ENCODE measurements at regions not wholly inside any gene's neighbourhood (a gene's known extent, or its start where the extent isn't known, plus 50 kb on each side); places are given as distances from the start of the nearest gene placed in this dataset.

- no peaks in the 10 kb centered on the region for H4K20me1 ChIP-seq (ENCODE audit: control insufficient read depth, extremely low read depth, insufficient read depth, low read length)
- H3K9me1 ChIP-seq (ENCODE audit: control insufficient read depth, extremely low read depth, insufficient read depth, low read length), result no peaks in the 10 kb centered on the region
- H3K27me3 ChIP-seq (ENCODE audit: control insufficient read depth, extremely low read depth, insufficient read depth, low read length), result no peaks in the 10 kb centered on the region
- no peaks in the 10 kb centered on the region for H3K79me2 ChIP-seq (ENCODE audit: control insufficient read depth, insufficient read depth, low read length)
- no peak overlapping the region for H3K4me2 ChIP-seq (ENCODE audit: control insufficient read depth, extremely low read depth, insufficient read depth, low read depth, low read length)
- DNase-seq (ENCODE audit: low read depth, low spot score) (no peak), FAIRE-seq (no peak)
- H3K4me3 ChIP-seq (ENCODE audit: control insufficient read depth in 2 of 3, extremely low read depth in 1 of 3, insufficient read depth in 2 of 3, low read depth in 1 of 3, low read length in 3 of 3), result no peak overlapping the region
- no peaks in the 10 kb centered on the region for H3K36me3 ChIP-seq (ENCODE audit: control insufficient read depth in 2 of 2, extremely low read depth in 1 of 2, insufficient read depth in 2 of 2, low read length in 2 of 2)
- no peak overlapping the region for H3K9ac ChIP-seq (ENCODE audit: control insufficient read depth, extremely low read depth, insufficient read depth, low read length)
- H2AFZ ChIP-seq (ENCODE audit: control insufficient read depth, low read length), result no peak overlapping the region
- no peak for TF ChIP-seq EZH2 (IDR thresholded peaks at IDR 0.05; ENCODE audit: low read length)
- no peak for TF ChIP-seq CTCF (optimal IDR thresholded peaks at IDR 0.05 in 1 of 3, IDR thresholded peaks at IDR 0.05 in 1 of 3, conservative IDR thresholded peaks at IDR 0.05 in 1 of 3; ENCODE audit: extremely low read depth in 1 of 3, insufficient read depth in 2 of 3, low read length in 3 of 3)
- dilution Hi-C loops (cut with MboI; ENCODE audit: extremely low pct_ligation_motif_present, low sequenced_read_pairs), result no loop called here
- H3K9me3 ChIP-seq (ENCODE audit: control insufficient read depth, low read depth, low read length), result no peaks in the 10 kb centered on the region
- H3K4me1 ChIP-seq (ENCODE audit: control insufficient read depth, extremely low read depth, insufficient read depth, low read length), result peaks cover 14% of the 10 kb centered on the region
- no peak overlapping the region for H3K27ac ChIP-seq (ENCODE audit: control insufficient read depth, insufficient read depth, low read length)
Observed at GRCh38 chr5:175805256-175806011, 65.9 kb upstream of the CPLX2 start.

- Histone ChIP-seq H3K36me3 (ENCODE audit: control insufficient read depth in 2 of 2, extremely low read depth in 1 of 2, insufficient read depth in 2 of 2, low read length in 2 of 2) (no peaks in the 10 kb centered on the region), H3K9ac (ENCODE audit: control insufficient read depth, extremely low read depth, insufficient read depth, low read length) (no peak overlapping the region), H3K4me2 (ENCODE audit: control insufficient read depth, extremely low read depth, insufficient read depth, low read depth, low read length) (no peak overlapping the region), H3K4me3 (ENCODE audit: control insufficient read depth in 2 of 3, extremely low read depth in 1 of 3, insufficient read depth in 2 of 3, low read depth in 1 of 3, low read length in 3 of 3) (no peak overlapping the region), H3K9me3 (ENCODE audit: control insufficient read depth, low read depth, low read length) (no peaks in the 10 kb centered on the region), H2AFZ (ENCODE audit: control insufficient read depth, low read length) (no peak overlapping the region), H4K20me1 (ENCODE audit: control insufficient read depth, extremely low read depth, insufficient read depth, low read length) (no peaks in the 10 kb centered on the region), H3K79me2 (ENCODE audit: control insufficient read depth, insufficient read depth, low read length) (no peaks in the 10 kb centered on the region), H3K27me3 (ENCODE audit: control insufficient read depth, extremely low read depth, insufficient read depth, low read length) (no peaks in the 10 kb centered on the region), H3K9me1 (ENCODE audit: control insufficient read depth, extremely low read depth, insufficient read depth, low read length) (no peaks in the 10 kb centered on the region), H3K27ac (ENCODE audit: control insufficient read depth, insufficient read depth, low read length) (no peak overlapping the region), H3K4me1 (ENCODE audit: control insufficient read depth, extremely low read depth, insufficient read depth, low read length) (peaks cover 3% of the 10 kb centered on the region)
- dilution Hi-C loops (cut with MboI; ENCODE audit: extremely low pct_ligation_motif_present, low sequenced_read_pairs), result no loop called here
- TF ChIP-seq CTCF (optimal IDR thresholded peaks at IDR 0.05 in 1 of 3, IDR thresholded peaks at IDR 0.05 in 1 of 3, conservative IDR thresholded peaks at IDR 0.05 in 1 of 3; ENCODE audit: extremely low read depth in 1 of 3, insufficient read depth in 2 of 3, low read length in 3 of 3) (no peak), EZH2 (IDR thresholded peaks at IDR 0.05; ENCODE audit: low read length) (no peak)
- no peak for DNase-seq (ENCODE audit: low read depth, low spot score)
- FAIRE-seq, result no peak
Observed at GRCh38 chr5:175808711-175809110, 62.7 kb upstream of the CPLX2 start.
